Stomach (tissue), 4 donors: ENCODE measurements at regions not wholly inside any gene's neighbourhood (a gene's known extent, or its start where the extent isn't known, plus 50 kb on each side); places are given as distances from the start of the nearest gene placed in this dataset.

Experiments
- POLR2A ChIP-seq, 4 donors: fragments of 450-650 bp; IDR thresholded peaks; one replicate each; pipeline ENCODE4 v1.6.1; 2016; ENCODE audit warnings: antibody characterized with exemption in 4 of 4, control low read depth in 2 of 4, mild to moderate bottlenecking in 1 of 4, moderate library complexity in 1 of 4
- POLR2AphosphoS5 ChIP-seq, 3 donors: sonication (generic); formaldehyde crosslinking; IDR thresholded peaks; one replicate each; pipeline ENCODE4 v1.6.1; 2016; ENCODE audit warnings: antibody characterized with exemption in 3 of 3
- TF ChIP-seq, protein P1 (sequence below), 7 experiments: fragments of 450-650 bp in 4 of 7; fragments of 200-600 bp in 3 of 7; sonication (generic) in 3 of 7; IDR thresholded peaks; one replicate each; pipeline ENCODE4 v1.5.1; 2016 to 2019; ENCODE audit warnings: antibody characterized with exemption in 7 of 7, control low read depth in 2 of 7, mild to moderate bottlenecking in 1 of 7

DNA sequence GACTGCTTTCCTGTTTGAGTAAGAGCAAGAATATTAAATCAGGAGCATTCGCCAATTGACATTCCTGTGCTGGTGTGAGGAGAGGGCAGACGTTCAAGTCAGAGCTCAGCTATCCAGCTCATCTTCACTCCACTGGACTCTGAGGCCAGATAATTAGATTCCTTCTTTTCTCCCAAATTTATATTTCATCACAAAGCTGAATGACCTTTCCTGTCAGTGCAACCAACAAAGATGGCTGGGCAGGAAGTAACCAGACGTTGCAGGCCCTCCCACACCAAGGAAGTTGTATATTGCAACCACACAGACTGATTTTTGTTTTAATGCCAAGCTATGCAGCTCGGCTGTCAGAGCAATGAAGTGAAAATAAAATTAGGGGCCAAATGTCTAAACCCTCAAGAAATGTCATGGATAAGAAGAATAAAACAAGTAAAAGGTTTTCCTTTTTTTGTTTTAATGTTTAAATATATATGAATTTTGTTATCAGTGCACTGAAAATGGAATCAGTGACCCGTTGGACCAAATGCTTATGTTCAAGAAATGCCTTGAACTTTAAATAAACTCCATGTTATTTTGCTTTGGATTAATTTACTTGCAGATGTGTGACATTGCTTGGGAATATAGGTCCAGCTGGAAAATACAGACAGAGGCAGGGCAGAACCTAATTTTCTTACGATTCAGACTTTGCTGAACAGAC lies 578.9 kb upstream of the FAT1 start:
- TF ChIP-seq, protein P1, sequence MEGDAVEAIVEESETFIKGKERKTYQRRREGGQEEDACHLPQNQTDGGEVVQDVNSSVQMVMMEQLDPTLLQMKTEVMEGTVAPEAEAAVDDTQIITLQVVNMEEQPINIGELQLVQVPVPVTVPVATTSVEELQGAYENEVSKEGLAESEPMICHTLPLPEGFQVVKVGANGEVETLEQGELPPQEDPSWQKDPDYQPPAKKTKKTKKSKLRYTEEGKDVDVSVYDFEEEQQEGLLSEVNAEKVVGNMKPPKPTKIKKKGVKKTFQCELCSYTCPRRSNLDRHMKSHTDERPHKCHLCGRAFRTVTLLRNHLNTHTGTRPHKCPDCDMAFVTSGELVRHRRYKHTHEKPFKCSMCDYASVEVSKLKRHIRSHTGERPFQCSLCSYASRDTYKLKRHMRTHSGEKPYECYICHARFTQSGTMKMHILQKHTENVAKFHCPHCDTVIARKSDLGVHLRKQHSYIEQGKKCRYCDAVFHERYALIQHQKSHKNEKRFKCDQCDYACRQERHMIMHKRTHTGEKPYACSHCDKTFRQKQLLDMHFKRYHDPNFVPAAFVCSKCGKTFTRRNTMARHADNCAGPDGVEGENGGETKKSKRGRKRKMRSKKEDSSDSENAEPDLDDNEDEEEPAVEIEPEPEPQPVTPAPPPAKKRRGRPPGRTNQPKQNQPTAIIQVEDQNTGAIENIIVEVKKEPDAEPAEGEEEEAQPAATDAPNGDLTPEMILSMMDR (IDR thresholded peaks at IDR 0.05), result no peak
- no peak for TF ChIP-seq POLR2A (IDR thresholded peaks at IDR 0.05)
- no peak for TF ChIP-seq POLR2AphosphoS5 (IDR thresholded peaks at IDR 0.05)
